ENCODE measurements at regions not wholly inside any gene's neighbourhood (a gene's known extent, or its start where the extent isn't known, plus 50 kb on each side); places are given as distances from the start of the nearest gene placed in this dataset.

- no peak for DNase-seq (ENCODE audit: low spot score)
Observed at GRCh38 chr12:41745593-41745992, 399.1 kb downstream of the GXYLT1 start.

- no peak for DNase-seq (ENCODE audit: low spot score)
Observed at GRCh38 chr12:41743835-41744234, 400.8 kb downstream of the GXYLT1 start.

DNA sequence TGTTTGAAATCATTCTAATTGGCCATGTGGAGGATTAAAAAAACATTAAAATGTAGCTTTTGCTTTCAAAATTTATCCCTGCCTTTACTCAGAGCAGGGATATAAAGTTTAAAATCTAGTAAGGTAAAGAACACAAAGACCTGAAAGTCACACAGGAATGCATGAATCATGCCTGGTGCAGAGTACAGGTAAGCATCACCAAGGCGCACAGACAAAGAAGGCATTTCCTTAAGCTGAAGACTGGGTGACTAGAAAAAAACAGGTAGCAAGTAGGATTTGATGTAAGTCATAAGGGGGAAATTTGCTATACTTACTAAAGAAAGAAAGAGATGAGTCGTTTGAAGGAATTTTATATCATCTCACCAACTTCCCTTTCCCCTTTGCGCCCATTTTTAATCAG lies 405.6 kb downstream of the GXYLT1 start:
- no peak for DNase-seq (ENCODE audit: low spot score)

DNA sequence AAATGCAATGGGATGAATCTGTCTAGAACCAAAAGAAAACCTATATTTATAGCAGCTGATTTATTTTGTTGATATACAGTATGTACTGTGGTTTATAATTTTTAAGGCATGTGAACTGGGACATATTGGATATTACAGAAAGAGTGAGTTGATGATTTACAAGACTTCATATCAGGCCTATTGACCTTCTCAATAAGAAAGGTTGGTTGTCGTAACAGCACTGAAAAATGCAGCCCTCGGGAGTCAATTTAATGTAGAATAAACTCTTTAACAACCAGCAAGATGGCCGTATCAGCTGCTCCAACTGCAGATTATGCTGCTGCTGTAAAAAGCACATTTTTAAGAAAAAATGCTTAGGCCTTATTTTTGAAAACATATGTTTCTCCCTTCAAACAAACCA lies 407.3 kb downstream of the GXYLT1 start:
- no peak for DNase-seq (ENCODE audit: low spot score)

GRCh38 chr12:41736436-41736835 lies 408.2 kb downstream of the GXYLT1 start:
- no peak for DNase-seq (ENCODE audit: low spot score)

DNA sequence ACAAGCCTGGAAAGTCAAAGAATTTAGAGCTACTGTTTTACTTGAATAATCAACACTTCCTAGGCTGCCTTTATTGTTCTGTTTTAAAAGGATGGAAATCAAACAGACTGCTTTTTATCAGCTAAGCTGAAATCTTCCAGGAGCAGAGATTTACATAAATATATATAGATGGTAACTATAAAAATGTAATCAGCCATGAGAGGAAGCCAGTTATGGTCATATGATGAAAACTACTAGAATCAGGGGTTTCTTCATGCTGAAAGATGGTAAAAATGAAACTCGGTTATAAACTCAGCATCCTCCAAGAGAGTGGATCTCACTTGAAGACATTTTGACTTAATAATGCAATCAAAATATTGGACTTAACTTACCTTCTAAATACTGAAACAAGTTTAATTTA lies 413.0 kb downstream of the GXYLT1 start:
- no peak for DNase-seq (ENCODE audit: low spot score)

- no peak for DNase-seq (ENCODE audit: low spot score)
Observed at GRCh38 chr12:41731061-41731460, 413.6 kb downstream of the GXYLT1 start.

DNA sequence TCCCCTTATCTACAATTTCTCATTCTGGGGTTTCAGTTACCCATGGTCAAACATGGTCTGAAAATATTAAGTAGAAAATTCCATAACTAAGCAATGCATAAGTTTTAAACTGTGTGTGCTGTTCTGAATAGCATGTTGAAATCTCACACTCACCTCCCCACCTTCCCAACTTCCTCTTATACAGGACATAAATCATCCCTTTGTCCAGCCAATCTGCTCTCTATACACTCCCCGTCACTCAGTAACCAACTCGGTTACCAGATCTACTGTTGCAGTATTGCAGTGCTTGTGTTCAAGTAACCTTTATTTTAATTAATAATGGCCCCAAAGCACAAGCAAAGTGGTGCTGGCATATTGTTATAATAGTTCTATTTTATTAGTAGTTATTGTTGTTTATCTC lies 420.5 kb downstream of the GXYLT1 start:
- DNase-seq (ENCODE audit: low spot score) = no peak

GRCh38 chr12:41719214-41719613 lies 425.5 kb downstream of the GXYLT1 start:
- DNase-seq (ENCODE audit: low spot score) = no peak

GRCh38 chr12:41715256-41715655 lies 429.4 kb downstream of the GXYLT1 start:
- DNase-seq (ENCODE audit: low spot score) = no peak

- no peak for DNase-seq (ENCODE audit: low spot score)
Observed at GRCh38 chr12:41709463-41710285, 435.0 kb downstream of the GXYLT1 start.

GRCh38 chr12:41709012-41709411 lies 435.7 kb downstream of the GXYLT1 start:
- DNase-seq (ENCODE audit: low spot score) = no peak

DNA sequence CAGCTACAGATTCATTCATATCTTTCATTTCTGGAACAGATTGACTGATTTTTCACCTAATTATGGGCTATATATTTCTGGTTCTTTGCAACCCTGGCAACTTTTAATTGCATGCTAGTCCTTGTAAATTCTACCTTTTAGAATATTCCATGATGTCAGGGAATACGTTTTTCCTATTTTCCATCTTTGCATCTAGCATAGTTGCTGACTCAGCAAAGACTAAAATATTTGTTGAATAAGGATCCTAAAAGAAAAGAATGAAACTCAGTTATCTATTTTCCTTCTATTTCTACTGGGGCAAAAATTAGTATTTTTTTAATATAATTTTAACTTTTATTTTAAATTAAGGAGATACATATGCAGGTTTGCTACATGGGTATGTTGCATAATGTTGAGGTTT lies 438.3 kb downstream of the GXYLT1 start:
- no peak for DNase-seq (ENCODE audit: low spot score)

- DNase-seq (ENCODE audit: low spot score) = no peak
Observed at GRCh38 chr12:41701943-41702601, 442.6 kb downstream of the GXYLT1 start.

- DNase-seq (ENCODE audit: low spot score) = no peak
Observed at GRCh38 chr12:41700940-41701339, 443.7 kb downstream of the GXYLT1 start.

- no peak for DNase-seq (ENCODE audit: low spot score)
Observed at GRCh38 chr12:41699658-41700057, 445.0 kb downstream of the GXYLT1 start.

GRCh38 chr12:41697161-41697560 lies 447.5 kb downstream of the GXYLT1 start:
- DNase-seq (ENCODE audit: low spot score) = no peak

GRCh38 chr12:41684997-41685396 lies 459.7 kb downstream of the GXYLT1 start:
- DNase-seq (ENCODE audit: low spot score) = no peak

GRCh38 chr12:41683513-41684240 lies 461.0 kb downstream of the GXYLT1 start:
- no peak for DNase-seq (ENCODE audit: low spot score)

DNA sequence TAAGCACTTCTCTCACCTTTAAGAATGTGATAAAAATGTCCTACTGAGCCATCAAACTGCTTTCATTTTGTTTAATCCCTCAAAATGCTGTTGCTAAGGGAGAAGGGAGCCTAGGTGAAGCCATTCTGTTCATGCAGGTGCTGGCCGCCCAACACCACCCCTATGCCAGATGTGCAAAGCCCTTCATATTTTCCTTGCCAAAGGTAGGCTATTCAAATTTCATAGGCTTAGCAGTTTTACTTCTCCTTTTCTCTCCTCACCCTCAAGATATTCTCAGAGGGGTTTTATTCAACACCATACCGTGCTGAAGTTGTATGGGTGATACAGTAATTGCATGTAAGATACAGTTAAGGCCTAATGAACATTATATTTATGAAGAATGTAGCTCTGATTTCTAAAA lies 461.7 kb downstream of the GXYLT1 start:
- no peak for DNase-seq (ENCODE audit: low spot score)

DNA sequence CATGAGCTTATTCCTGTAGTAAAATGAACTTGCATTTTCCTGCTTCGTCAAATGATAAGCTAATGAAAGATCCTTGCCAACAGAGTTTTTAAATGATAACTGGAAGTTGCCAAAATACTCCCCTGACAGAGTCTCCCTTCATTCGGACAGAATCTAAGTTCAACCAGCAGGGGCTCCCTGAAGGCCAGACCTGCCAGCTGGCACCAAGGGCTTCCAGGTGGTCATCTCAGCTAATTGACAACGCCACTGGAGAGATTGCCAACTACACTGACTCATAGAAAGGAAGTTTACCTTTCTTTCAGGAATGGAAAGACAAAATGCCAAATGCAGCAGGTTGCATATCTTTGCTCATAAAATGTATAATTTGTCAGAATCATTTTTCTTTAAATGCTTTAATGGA lies 462.8 kb downstream of the GXYLT1 start:
- DNase-seq (ENCODE audit: low spot score) = no peak

DNA sequence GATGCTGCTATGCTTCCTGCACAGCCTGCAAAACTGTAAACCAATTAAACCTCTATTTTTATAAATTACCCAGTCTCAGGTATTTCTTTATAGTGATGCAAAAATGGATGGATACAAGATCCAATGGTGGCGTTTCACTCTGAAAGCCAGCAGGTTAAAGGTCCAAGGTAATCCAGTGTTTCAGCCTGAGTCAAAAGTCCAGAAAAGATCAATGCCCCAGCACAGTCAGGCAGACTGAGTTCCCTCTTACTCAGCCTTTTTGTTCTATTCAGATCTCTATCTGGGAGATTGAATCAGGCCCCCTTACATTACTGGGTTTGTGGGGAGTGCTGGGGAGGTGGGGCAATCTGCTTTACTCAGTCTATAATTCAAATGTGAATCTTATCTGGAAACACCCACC lies 464.5 kb downstream of the GXYLT1 start:
- DNase-seq (ENCODE audit: low spot score) = no peak
